IMR-90 (cell line): ENCODE measurements at regions not wholly inside any gene's neighbourhood (a gene's known extent, or its start where the extent isn't known, plus 50 kb on each side); places are given as distances from the start of the nearest gene placed in this dataset.

Experiments
- CHD1 ChIP-seq: IDR thresholded peaks from 2 replicates; pipeline ENCODE4 v1.6.1; 2012; ENCODE audit warnings: low read depth, low read length, improper control_type of control experiment
- CTCF ChIP-seq: conservative IDR thresholded peaks from 2 replicates; pipeline ENCODE4 v1.5.1; 2012; ENCODE audit warnings: mild to moderate bottlenecking, low read depth, low read length, improper control_type of control experiment
- FOS ChIP-seq: fragments of 150-350 bp; IDR thresholded peaks from 2 replicates; pipeline ENCODE4 v1.6.1; 2016; ENCODE audit warnings: low read depth, low read length
- MAFK ChIP-seq: IDR thresholded peaks from 2 replicates; pipeline ENCODE4 v1.6.1; 2012; ENCODE audit warnings: low read depth, low read length, improper control_type of control experiment
- MXI1 ChIP-seq: IDR thresholded peaks from 2 replicates; pipeline ENCODE4 v1.6.1; 2012; ENCODE audit warnings: low read depth, mild to moderate bottlenecking, low read length, moderate library complexity, borderline replicate concordance
- POLR2A ChIP-seq: IDR thresholded peaks from 2 replicates; pipeline ENCODE4 v1.6.1; 2012; ENCODE audit warnings: mild to moderate bottlenecking, low read depth, low read length
- RCOR1 ChIP-seq: IDR thresholded peaks from 2 replicates; pipeline ENCODE4 v1.6.1; 2012; ENCODE audit warnings: mild to moderate bottlenecking, low read length, improper control_type of control experiment; ENCODE audit not compliant: insufficient replicate concordance

GRCh38 chr5:165722401-165722800 lies 2217.0 kb downstream of the MAT2B start:
- TF ChIP-seq CHD1: no peak
- no peak for TF ChIP-seq CTCF
- no peak for TF ChIP-seq FOS
- no peak for TF ChIP-seq POLR2A
- no peak for TF ChIP-seq MXI1
- TF ChIP-seq RCOR1: no peak
- no peak for TF ChIP-seq MAFK
